ENCODE measurements at regions not wholly inside any gene's neighbourhood (a gene's known extent, or its start where the extent isn't known, plus 50 kb on each side); places are given as distances from the start of the nearest gene placed in this dataset.
"Not testable (repeated sequence)": the region's sequence is repeated elsewhere in the genome, so short reads cannot be mapped to it uniquely, and the experiment has no call there.

GRCh38 chr1:101119289-101119688 lies 93.7 kb upstream of the DPH5 start:
- Histone ChIP-seq H3K27ac (no peak overlapping the region), H3K4me1 (ENCODE audit: low read depth, poor library complexity, severe bottlenecking) (peaks cover 8% of the 10 kb centered on the region), H4K20me1 (ENCODE audit: insufficient read depth) (no peaks in the 10 kb centered on the region), H3K9ac (no peak overlapping the region), H3K4me2 (no peak overlapping the region), H3K36me3 (ENCODE audit: insufficient read depth) (no peaks in the 10 kb centered on the region), H3K4me3 (IDR thresholded peaks at IDR 0.05; ENCODE audit: insufficient read depth, low read depth, low read length) (no peak overlapping the region), H2AFZ (ENCODE audit: low read depth) (no peak overlapping the region), H3K79me2 (ENCODE audit: insufficient read depth, low read depth) (no peaks in the 10 kb centered on the region), H3K27me3 (ENCODE audit: insufficient read depth, low read depth) (no peaks in the 10 kb centered on the region)
- TF ChIP-seq, protein P1, sequence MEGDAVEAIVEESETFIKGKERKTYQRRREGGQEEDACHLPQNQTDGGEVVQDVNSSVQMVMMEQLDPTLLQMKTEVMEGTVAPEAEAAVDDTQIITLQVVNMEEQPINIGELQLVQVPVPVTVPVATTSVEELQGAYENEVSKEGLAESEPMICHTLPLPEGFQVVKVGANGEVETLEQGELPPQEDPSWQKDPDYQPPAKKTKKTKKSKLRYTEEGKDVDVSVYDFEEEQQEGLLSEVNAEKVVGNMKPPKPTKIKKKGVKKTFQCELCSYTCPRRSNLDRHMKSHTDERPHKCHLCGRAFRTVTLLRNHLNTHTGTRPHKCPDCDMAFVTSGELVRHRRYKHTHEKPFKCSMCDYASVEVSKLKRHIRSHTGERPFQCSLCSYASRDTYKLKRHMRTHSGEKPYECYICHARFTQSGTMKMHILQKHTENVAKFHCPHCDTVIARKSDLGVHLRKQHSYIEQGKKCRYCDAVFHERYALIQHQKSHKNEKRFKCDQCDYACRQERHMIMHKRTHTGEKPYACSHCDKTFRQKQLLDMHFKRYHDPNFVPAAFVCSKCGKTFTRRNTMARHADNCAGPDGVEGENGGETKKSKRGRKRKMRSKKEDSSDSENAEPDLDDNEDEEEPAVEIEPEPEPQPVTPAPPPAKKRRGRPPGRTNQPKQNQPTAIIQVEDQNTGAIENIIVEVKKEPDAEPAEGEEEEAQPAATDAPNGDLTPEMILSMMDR (conservative IDR thresholded peaks at IDR 0.05; ENCODE audit: low read depth, low read length), result no peak

GRCh38 chr1:101116006-101116405 lies 90.4 kb upstream of the DPH5 start:
- H3K4me3 ChIP-seq (IDR thresholded peaks at IDR 0.05; ENCODE audit: insufficient read depth, low read depth, low read length), result no peak overlapping the region
- H3K4me2 ChIP-seq, result no peak overlapping the region
- no peak overlapping the region for H3K9ac ChIP-seq
- no peak overlapping the region for H3K27ac ChIP-seq
- no peaks in the 10 kb centered on the region for H3K79me2 ChIP-seq (ENCODE audit: insufficient read depth, low read depth)
- TF ChIP-seq, protein P1 (conservative IDR thresholded peaks at IDR 0.05; ENCODE audit: low read depth, low read length), result no peak
- no peaks in the 10 kb centered on the region for H3K4me1 ChIP-seq (ENCODE audit: low read depth, poor library complexity, severe bottlenecking)
- no peaks in the 10 kb centered on the region for H3K27me3 ChIP-seq (ENCODE audit: insufficient read depth, low read depth)
- no peak overlapping the region for H2AFZ ChIP-seq (ENCODE audit: low read depth)
- H4K20me1 ChIP-seq (ENCODE audit: insufficient read depth), result no peaks in the 10 kb centered on the region
- no peaks in the 10 kb centered on the region for H3K36me3 ChIP-seq (ENCODE audit: insufficient read depth)

- no peak overlapping the region for H3K4me3 ChIP-seq (IDR thresholded peaks at IDR 0.05; ENCODE audit: insufficient read depth, low read depth, low read length)
- H3K79me2 ChIP-seq (ENCODE audit: insufficient read depth, low read depth), result no peaks in the 10 kb centered on the region
- no peak overlapping the region for H3K4me2 ChIP-seq
- H3K27me3 ChIP-seq (ENCODE audit: insufficient read depth, low read depth), result no peaks in the 10 kb centered on the region
- H3K27ac ChIP-seq, result no peak overlapping the region
- TF ChIP-seq, protein P1 (conservative IDR thresholded peaks at IDR 0.05; ENCODE audit: low read depth, low read length), result no peak
- no peaks in the 10 kb centered on the region for H3K4me1 ChIP-seq (ENCODE audit: low read depth, poor library complexity, severe bottlenecking)
- H4K20me1 ChIP-seq (ENCODE audit: insufficient read depth), result no peaks in the 10 kb centered on the region
- no peak overlapping the region for H3K9ac ChIP-seq
- H2AFZ ChIP-seq (ENCODE audit: low read depth), result no peak overlapping the region
- H3K36me3 ChIP-seq (ENCODE audit: insufficient read depth), result no peaks in the 10 kb centered on the region
Observed at GRCh38 chr1:101115112-101115511, 89.5 kb upstream of the DPH5 start.

GRCh38 chr1:101114128-101114527 lies 88.5 kb upstream of the DPH5 start:
- H3K4me3 ChIP-seq (IDR thresholded peaks at IDR 0.05; ENCODE audit: insufficient read depth, low read depth, low read length); H3K79me2 ChIP-seq (ENCODE audit: insufficient read depth, low read depth); H3K4me2 ChIP-seq; H3K27me3 ChIP-seq (ENCODE audit: insufficient read depth, low read depth); H3K4me1 ChIP-seq (ENCODE audit: low read depth, poor library complexity, severe bottlenecking); H2AFZ ChIP-seq (ENCODE audit: low read depth); H3K36me3 ChIP-seq (ENCODE audit: insufficient read depth); H3K9ac ChIP-seq; H3K27ac ChIP-seq; H4K20me1 ChIP-seq (ENCODE audit: insufficient read depth): not testable (repeated sequence)

DNA sequence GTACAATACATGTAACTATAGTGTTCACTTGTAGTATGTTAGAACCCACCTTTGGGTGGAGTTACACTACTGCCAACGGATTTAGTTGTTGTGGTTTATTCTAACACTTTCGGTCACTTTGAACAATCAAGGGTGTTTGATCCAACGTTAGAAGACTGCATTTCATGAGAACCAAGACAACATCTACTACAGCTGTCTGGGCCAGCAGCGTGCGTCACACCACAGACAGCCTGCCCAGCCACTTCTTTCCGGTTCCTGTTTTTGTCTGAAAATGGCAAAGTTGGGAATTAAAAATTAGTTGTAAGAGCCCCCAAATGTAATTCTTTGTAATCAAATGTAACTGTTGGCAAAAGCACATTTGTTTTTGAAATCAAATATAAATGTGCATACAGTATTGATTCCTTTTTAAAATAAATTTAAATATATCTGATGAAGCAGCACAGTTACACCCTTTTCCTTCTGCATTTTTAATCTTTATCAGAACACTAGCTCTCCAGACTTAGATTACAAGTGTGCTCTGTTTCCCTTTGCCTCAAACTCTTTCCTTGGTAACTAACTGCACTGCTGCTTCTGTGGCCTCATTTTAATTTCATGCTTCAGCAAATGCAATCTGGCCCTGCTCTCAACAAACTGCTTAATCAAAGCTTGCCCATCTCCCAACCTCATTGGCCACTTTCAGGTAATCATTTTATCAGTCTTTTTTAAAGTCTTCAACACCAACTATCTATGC lies 86.6 kb upstream of the DPH5 start:
- Histone ChIP-seq H3K36me3 (ENCODE audit: insufficient read depth) (no peaks in the 10 kb centered on the region), H3K4me3 (IDR thresholded peaks at IDR 0.05; ENCODE audit: insufficient read depth, low read depth, low read length) (no peak overlapping the region), H3K9ac (no peak overlapping the region), H3K27me3 (ENCODE audit: insufficient read depth, low read depth) (no peaks in the 10 kb centered on the region), H3K27ac (no peak overlapping the region), H4K20me1 (ENCODE audit: insufficient read depth) (no peaks in the 10 kb centered on the region), H3K79me2 (ENCODE audit: insufficient read depth, low read depth) (no peaks in the 10 kb centered on the region), H3K4me2 (no peak overlapping the region), H2AFZ (ENCODE audit: low read depth) (no peak overlapping the region), H3K4me1 (ENCODE audit: low read depth, poor library complexity, severe bottlenecking) (no peaks in the 10 kb centered on the region)
- TF ChIP-seq, protein P1 (conservative IDR thresholded peaks at IDR 0.05; ENCODE audit: low read depth, low read length), result no peak

Data from KMS-11 (cell line).